Neural cell (in vitro differentiated cells): ENCODE measurements at regions not wholly inside any gene's neighbourhood (a gene's known extent, or its start where the extent isn't known, plus 50 kb on each side); places are given as distances from the start of the nearest gene placed in this dataset.

Experiments used
- CTCF ChIP-seq: fragments of 450-650 bp; IDR thresholded peaks from 2 replicates; pipeline ENCODE4 v1.5.1; 2014; ENCODE audit warnings: antibody characterized with exemption, mild to moderate bottlenecking, moderate library complexity; ENCODE audit not compliant: poor library complexity, severe bottlenecking
- EZH2 ChIP-seq: fragments of 200-600, 300-800 bp; shearing (Covaris generic), sonication (generic); IDR thresholded peaks from 2 replicates; pipeline ENCODE4 v1.6.1; 2014; ENCODE audit warnings: antibody characterized with exemption, low read length, borderline replicate concordance, mild to moderate bottlenecking; ENCODE audit not compliant: insufficient read depth, poor library complexity, severe bottlenecking
- TAF1 ChIP-seq: IDR thresholded peaks from 2 replicates; pipeline ENCODE4 v1.6.1; 2012; ENCODE audit warnings: low read depth

GRCh38 chr4:83873996-83874395 is 338.1 kb downstream of the GPAT3 start:
- TF ChIP-seq CTCF (no peak), EZH2 (no peak), TAF1 (no peak)
